ENCODE measurements at regions not wholly inside any gene's neighbourhood (a gene's known extent, or its start where the extent isn't known, plus 50 kb on each side); places are given as distances from the start of the nearest gene placed in this dataset.
"Not testable (repeated sequence)": the region's sequence is repeated elsewhere in the genome, so short reads cannot be mapped to it uniquely, and the experiment has no call there.

DNA sequence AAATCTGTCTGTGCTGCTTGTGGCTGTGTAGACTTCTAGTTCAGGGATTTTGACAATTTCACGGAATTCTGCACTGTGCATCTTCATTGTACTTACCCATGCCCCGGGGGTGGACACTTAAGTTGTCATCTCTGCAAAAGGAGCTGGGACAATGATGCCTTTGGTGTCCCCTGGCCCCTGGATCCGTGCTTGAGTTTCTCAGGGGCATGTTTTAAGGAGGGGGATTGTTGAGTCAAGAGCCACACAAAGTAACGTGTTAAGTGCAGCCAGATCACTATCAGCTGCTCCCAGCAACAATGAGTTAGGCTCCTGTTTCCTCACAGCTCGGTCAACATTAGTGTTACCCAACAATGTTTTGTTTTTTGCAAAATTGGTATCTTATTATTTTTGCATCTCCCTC, 305.0 kb upstream of the DIO3 start:
- H3K27ac ChIP-seq, result no peak overlapping the region
- no peaks in the 10 kb centered on the region for H3K27me3 ChIP-seq
- no peaks in the 10 kb centered on the region for H3K9me3 ChIP-seq
- no peak for DNase-seq
- TF ChIP-seq POLR2A (IDR thresholded peaks at IDR 0.05), result no peak
- TF ChIP-seq, protein P1, sequence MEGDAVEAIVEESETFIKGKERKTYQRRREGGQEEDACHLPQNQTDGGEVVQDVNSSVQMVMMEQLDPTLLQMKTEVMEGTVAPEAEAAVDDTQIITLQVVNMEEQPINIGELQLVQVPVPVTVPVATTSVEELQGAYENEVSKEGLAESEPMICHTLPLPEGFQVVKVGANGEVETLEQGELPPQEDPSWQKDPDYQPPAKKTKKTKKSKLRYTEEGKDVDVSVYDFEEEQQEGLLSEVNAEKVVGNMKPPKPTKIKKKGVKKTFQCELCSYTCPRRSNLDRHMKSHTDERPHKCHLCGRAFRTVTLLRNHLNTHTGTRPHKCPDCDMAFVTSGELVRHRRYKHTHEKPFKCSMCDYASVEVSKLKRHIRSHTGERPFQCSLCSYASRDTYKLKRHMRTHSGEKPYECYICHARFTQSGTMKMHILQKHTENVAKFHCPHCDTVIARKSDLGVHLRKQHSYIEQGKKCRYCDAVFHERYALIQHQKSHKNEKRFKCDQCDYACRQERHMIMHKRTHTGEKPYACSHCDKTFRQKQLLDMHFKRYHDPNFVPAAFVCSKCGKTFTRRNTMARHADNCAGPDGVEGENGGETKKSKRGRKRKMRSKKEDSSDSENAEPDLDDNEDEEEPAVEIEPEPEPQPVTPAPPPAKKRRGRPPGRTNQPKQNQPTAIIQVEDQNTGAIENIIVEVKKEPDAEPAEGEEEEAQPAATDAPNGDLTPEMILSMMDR (IDR thresholded peaks at IDR 0.05), result no peak
- no peaks in the 10 kb centered on the region for H3K36me3 ChIP-seq
- no peaks in the 10 kb centered on the region for H3K4me1 ChIP-seq
- no peak overlapping the region for H3K4me3 ChIP-seq

DNA sequence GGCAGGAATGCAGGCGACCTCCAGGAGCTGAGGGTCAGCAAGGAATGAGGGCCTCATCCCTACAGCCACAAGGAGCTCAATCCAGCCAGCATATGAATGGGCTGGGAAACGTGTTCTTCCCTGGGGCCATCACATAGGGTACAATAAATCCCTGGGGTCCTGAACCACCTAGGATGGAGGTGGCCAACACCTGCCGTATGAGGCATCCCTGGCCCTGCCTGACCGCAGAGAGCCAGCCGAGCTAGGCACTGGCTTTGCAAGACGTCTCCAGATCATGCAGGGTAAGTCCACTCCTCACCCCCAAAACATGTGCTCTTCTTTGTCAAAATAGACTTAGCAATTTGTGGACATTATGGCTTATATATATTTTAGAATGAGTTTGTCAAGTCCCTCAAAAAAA, 303.7 kb upstream of the DIO3 start:
- Histone ChIP-seq H3K4me1 (no peaks in the 10 kb centered on the region), H3K4me3 (no peak overlapping the region), H3K36me3 (no peaks in the 10 kb centered on the region), H3K9me3 (no peaks in the 10 kb centered on the region), H3K27ac (no peak overlapping the region), H3K27me3 (no peaks in the 10 kb centered on the region)
- TF ChIP-seq, protein P1 (IDR thresholded peaks at IDR 0.05), result no peak
- TF ChIP-seq POLR2A (IDR thresholded peaks at IDR 0.05), result no peak
- no peak for DNase-seq

DNA sequence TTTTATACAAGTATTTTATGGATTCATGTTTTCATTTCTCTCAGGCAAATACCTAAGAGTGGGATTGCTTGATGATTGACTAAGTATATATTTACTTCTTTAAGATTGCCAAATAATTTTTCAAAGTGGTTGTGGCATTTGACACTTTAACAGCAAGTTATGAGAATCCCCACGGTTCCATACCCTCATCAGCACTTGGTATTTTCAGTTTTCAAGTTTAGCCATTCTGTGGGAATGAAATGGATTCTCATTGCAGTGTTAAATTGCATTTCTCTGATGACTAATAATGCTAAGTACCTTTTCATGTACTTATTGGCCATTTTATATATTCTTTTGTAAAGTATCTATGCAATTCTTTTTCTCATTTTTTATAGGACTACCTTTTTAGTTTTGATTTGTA, 301.5 kb upstream of the DIO3 start:
- no peak overlapping the region for H3K27ac ChIP-seq
- no peaks in the 10 kb centered on the region for H3K27me3 ChIP-seq
- no peaks in the 10 kb centered on the region for H3K4me1 ChIP-seq
- no peaks in the 10 kb centered on the region for H3K9me3 ChIP-seq
- TF ChIP-seq POLR2A (IDR thresholded peaks at IDR 0.05), result no peak
- TF ChIP-seq, protein P1 (IDR thresholded peaks at IDR 0.05), result no peak
- H3K4me3 ChIP-seq, result no peak overlapping the region
- no peak for DNase-seq
- H3K36me3 ChIP-seq, result no peaks in the 10 kb centered on the region

DNA sequence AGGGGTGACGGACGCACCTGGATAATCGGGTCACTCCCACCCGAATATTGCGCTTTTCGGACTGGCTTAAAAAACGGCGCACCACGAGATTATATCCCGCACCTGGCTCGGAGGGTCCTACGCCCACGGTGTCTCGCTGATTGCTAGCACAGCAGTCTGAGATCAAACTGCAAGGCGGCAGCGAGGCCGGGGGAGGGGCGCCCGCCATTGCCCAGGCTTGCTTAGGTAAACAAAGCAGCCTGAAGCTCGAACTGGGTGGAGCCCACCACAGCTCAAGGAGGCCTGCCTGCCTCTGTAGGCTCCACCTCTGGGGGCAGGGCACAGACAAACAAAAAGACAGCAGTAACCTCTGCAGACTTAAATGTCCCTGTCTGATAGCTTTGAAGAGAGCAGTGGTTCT, 294.9 kb upstream of the DIO3 start:
- not testable (repeated sequence) for H3K27me3 ChIP-seq, H3K4me1 ChIP-seq, DNase-seq, H3K36me3 ChIP-seq, H3K4me3 ChIP-seq, H3K9me3 ChIP-seq, H3K27ac ChIP-seq

DNA sequence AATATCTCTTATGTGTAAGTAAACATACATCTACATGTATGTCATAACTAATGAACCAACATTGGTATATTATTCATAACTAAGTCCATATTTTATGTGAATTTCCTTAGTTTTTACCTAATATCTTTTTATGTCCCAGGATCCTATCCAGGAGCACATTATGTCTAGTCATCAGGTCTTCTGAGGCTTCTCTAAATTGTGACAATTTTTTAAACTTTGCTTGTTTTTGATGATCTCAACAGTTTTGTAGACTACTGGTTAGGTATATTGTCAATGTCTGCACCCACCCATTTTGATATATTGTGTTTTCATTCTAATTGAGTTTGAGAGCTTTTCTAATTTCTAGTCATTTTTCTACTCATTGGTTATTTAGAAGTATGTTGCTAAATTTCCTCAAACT, 288.2 kb upstream of the DIO3 start:
- no peak overlapping the region for H3K4me3 ChIP-seq
- TF ChIP-seq POLR2A (IDR thresholded peaks at IDR 0.05), result no peak
- TF ChIP-seq, protein P1 (IDR thresholded peaks at IDR 0.05), result no peak
- no peaks in the 10 kb centered on the region for H3K36me3 ChIP-seq

DNA sequence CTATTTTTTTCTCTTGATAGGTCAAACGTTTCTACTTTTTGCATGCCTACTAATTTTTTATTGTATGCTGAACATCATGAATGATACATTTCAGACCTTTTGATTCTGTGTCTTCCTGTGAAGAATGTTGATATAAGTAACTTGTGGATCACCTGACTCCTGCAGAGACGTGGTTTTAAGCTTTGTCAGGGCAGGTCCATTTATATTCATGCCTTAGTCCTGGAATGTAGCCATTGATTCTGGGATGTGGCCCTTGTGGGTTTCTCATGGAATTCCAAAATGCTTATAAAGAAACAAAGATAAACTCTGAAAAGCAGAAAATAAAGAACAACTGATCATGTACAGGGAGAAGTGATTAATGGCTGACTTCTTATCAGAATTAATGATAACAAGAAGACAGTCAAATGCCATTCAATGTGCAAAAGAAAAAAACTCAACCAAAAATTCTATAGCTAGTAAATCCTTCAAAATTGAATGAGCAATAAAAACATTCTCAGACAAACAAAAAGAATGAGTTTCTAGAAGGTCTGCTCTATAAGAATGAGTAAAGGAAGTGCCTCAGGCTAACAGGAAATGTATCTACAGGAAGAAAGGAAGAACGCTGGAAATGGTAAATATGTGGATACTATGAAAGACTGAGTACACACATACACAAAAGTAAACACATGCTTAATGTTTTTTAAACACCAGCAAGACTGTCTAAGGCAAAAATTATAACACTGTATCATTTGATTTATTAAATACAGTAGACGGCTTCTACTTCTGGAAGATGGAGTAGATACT, 284.8 kb upstream of the DIO3 start:
- TF ChIP-seq, protein P1 (IDR thresholded peaks at IDR 0.05), result no peak
- no peak for TF ChIP-seq POLR2A (IDR thresholded peaks at IDR 0.05)
- Histone ChIP-seq H3K27me3 (no peaks in the 10 kb centered on the region), H3K9me3 (no peaks in the 10 kb centered on the region), H3K27ac (no peak overlapping the region), H3K4me1 (no peaks in the 10 kb centered on the region), H3K4me3 (no peak overlapping the region), H3K36me3 (no peaks in the 10 kb centered on the region)
- DNase-seq, result no peak

More for the DNA sequence above, 288.2 kb upstream of the DIO3 start:
- Histone ChIP-seq H3K27me3 (no peaks in the 10 kb centered on the region), H3K9me3 (no peaks in the 10 kb centered on the region), H3K27ac (no peak overlapping the region), H3K4me1 (no peaks in the 10 kb centered on the region)
- DNase-seq, result no peak
